PC-3 (cell line): ENCODE measurements at regions not wholly inside any gene's neighbourhood (a gene's known extent, or its start where the extent isn't known, plus 50 kb on each side); places are given as distances from the start of the nearest gene placed in this dataset.

Experiments
- ATAC-seq: fragments of 200-7000 bp; cut with Tn5 transposase; 2 replicates; pipeline ENCODE4 v1.9.1; 2020; ENCODE audit warnings: mild to moderate bottlenecking, moderate library complexity
- BruUV-seq: library from RNA; stranded (reverse); fragments of 400-500 nt; replicated peaks from 2 replicates; lab custom pipeline; 2021; lab: Mats Ljungman, UMichigan
- CTCF ChIA-PET: fragments of 300-600 bp; sonication (Branson Sonifier 250); formaldehyde crosslinking; loops from one replicate; lab custom pipeline; 2022; ENCODE audit warnings: antibody characterized with exemption; lab: Charles Lee
- POLR2A ChIA-PET: fragments of 300-600 bp; sonication (Branson Sonifier 250); formaldehyde crosslinking; loops from one replicate; lab custom pipeline; 2022; ENCODE audit warnings: antibody characterized with exemption; ENCODE audit not compliant: unreplicated experiment; lab: Charles Lee
- DNase-seq: peaks from one replicate; pipeline ENCODE4 v3.0.0-alpha.2; 2015
- H2AFZ ChIP-seq: fragments of 300-600 bp; sonication (generic); 2 replicates; pipeline ENCODE4 v1.6.0; 2016; ENCODE audit warnings: antibody characterized with exemption, low read length
- H3F3A ChIP-seq: fragments of 300-600 bp; sonication (generic); one replicate; pipeline ENCODE4 v1.6.0; 2017; ENCODE audit warnings: antibody characterized with exemption, low read length, control low read depth, mild to moderate bottlenecking; ENCODE audit not compliant: unreplicated experiment
- H3K27ac ChIP-seq: fragments of 300-600 bp; sonication (generic); 2 replicates; pipeline ENCODE4 v1.5.1; 2016; ENCODE audit warnings: mild to moderate bottlenecking, low read length
- H3K27me3 ChIP-seq: fragments of 300-600 bp; sonication (generic); 2 replicates; pipeline ENCODE4 v1.6.1; 2016; ENCODE audit warnings: low read length, mixed read lengths
- H3K36me3 ChIP-seq: fragments of 300-600 bp; sonication (generic); 2 replicates; pipeline ENCODE4 v1.6.1; 2016; ENCODE audit warnings: low read depth, mixed run types, low read length, mixed read lengths
- H3K4me1 ChIP-seq: fragments of 300-600 bp; sonication (generic); 2 replicates; pipeline ENCODE4 v1.5.1; 2016; ENCODE audit warnings: low read length; ENCODE audit not compliant: insufficient read depth
- H3K4me2 ChIP-seq: fragments of 300-600 bp; sonication (generic); 2 replicates; pipeline ENCODE4 v1.6.0; 2016; ENCODE audit warnings: low read length
- H3K4me3 ChIP-seq: fragments of 300-600 bp; sonication (generic); 2 replicates; pipeline ENCODE4 v1.5.1; 2016; ENCODE audit warnings: mild to moderate bottlenecking, low read length, mixed read lengths
- H3K79me2 ChIP-seq: fragments of 300-600 bp; sonication (generic); 2 replicates; pipeline ENCODE4 v1.6.1; 2017; ENCODE audit warnings: low read length, mixed read lengths
- H3K9ac ChIP-seq: fragments of 300-600 bp; sonication (generic); 2 replicates; pipeline ENCODE4 v1.6.0; 2016; ENCODE audit warnings: mild to moderate bottlenecking, low read length
- H3K9me2 ChIP-seq: fragments of 300-600 bp; sonication (generic); replicated peaks from 2 replicates; pipeline ENCODE4 v1.6.1; 2016; ENCODE audit warnings: mixed run types, low read length, mixed read lengths
- H3K9me3 ChIP-seq: fragments of 300-600 bp; sonication (generic); 2 replicates; pipeline ENCODE4 v1.6.1; 2016; ENCODE audit warnings: low read length, mixed read lengths
- H4K20me1 ChIP-seq: fragments of 300-600 bp; sonication (generic); 2 replicates; pipeline ENCODE4 v1.6.1; 2016; ENCODE audit warnings: low read length, mixed read lengths
- EZH2 ChIP-seq: fragments of 300-600 bp; sonication (generic); IDR thresholded peaks from one replicate; pipeline ENCODE4 v1.6.1; 2017; ENCODE audit warnings: antibody characterized with exemption, mild to moderate bottlenecking, low read length; ENCODE audit not compliant: unreplicated experiment
- EZH2phosphoT487 ChIP-seq: fragments of 300-600 bp; sonication (generic); IDR thresholded peaks from 2 replicates; pipeline ENCODE4 v1.6.1; 2018; ENCODE audit warnings: mild to moderate bottlenecking, antibody characterized with exemption, low read length, borderline replicate concordance
- intact Hi-C: fragments of 100-400 bp; cut with micrococcal nuclease; formaldehyde crosslinking; loops from 2 replicates; pipeline ENCODE4 v1.9.0; 2023
- TF ChIP-seq, protein P1 (sequence below): fragments of 300-600 bp; sonication (generic); conservative IDR thresholded peaks from 2 replicates; pipeline ENCODE4 v1.5.1; 2017; ENCODE audit warnings: antibody characterized with exemption, low read depth, mild to moderate bottlenecking, low read length

DNA sequence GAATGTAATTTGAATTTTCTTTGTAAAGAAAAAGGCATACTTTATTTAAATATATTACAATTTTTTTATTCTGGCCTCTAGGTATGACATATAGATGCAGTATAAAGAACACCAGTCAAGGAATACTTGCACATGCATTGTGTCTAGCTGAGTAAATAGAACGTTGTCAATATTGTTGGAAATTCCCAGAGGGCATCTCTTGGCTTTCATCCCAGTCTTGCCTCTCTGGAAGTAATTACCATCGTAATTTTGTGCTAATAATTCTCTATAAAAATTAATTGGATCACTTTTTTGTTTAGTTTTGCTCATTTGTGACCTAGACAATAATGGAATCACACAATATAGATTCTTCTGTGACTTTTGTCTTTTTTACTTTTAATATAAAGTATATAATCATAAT is 1052.3 kb upstream of the CELF2 start:
- H3K27me3 ChIP-seq: no peaks in the 10 kb centered on the region
- no peak overlapping the region for H3K9ac ChIP-seq
- H3K27ac ChIP-seq: no peak overlapping the region
- ChIA-PET POLR2A (no interaction called here), CTCF (no interaction called here)
- no peak overlapping the region for H2AFZ ChIP-seq
- intact Hi-C loops: no loop called here
- H3K79me2 ChIP-seq: no peaks in the 10 kb centered on the region
- no peaks in the 10 kb centered on the region for H3K36me3 ChIP-seq
- H3F3A ChIP-seq: no peaks in the 10 kb centered on the region
- H4K20me1 ChIP-seq: no peaks in the 10 kb centered on the region
- no peaks in the 10 kb centered on the region for H3K9me2 ChIP-seq
- no peaks in the 10 kb centered on the region for H3K9me3 ChIP-seq
- H3K4me2 ChIP-seq: no peak overlapping the region
- H3K4me1 ChIP-seq: no peaks in the 10 kb centered on the region
- TF ChIP-seq, protein P1, sequence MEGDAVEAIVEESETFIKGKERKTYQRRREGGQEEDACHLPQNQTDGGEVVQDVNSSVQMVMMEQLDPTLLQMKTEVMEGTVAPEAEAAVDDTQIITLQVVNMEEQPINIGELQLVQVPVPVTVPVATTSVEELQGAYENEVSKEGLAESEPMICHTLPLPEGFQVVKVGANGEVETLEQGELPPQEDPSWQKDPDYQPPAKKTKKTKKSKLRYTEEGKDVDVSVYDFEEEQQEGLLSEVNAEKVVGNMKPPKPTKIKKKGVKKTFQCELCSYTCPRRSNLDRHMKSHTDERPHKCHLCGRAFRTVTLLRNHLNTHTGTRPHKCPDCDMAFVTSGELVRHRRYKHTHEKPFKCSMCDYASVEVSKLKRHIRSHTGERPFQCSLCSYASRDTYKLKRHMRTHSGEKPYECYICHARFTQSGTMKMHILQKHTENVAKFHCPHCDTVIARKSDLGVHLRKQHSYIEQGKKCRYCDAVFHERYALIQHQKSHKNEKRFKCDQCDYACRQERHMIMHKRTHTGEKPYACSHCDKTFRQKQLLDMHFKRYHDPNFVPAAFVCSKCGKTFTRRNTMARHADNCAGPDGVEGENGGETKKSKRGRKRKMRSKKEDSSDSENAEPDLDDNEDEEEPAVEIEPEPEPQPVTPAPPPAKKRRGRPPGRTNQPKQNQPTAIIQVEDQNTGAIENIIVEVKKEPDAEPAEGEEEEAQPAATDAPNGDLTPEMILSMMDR: no peak
- TF ChIP-seq EZH2phosphoT487: no peak
- TF ChIP-seq EZH2: no peak
- H3K4me3 ChIP-seq: no peak overlapping the region
- ATAC-seq (no peak), DNase-seq (no peak)
- no TSS peak for BruUV-seq

DNA sequence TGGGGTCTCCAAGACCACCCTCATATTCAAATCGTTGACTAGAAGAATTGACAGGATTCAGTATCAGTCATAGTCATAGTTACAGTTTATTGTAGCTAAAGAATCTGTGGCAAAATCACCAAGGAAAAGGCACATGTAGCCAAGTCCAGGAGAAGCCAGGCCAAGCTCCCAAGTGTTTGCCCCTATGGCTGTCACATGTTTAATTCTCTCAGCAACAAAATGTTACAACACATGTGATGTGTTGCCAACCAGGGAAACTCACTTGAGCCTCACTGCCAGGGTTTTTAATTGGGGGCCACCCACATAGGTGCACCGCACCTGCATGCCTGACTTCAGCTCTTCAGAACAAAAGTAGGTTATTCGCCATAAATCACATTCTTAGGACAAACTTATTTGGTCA is 1030.9 kb upstream of the CELF2 start:
- H4K20me1 ChIP-seq: no peaks in the 10 kb centered on the region
- no peaks in the 10 kb centered on the region for H3K79me2 ChIP-seq
- H3K36me3 ChIP-seq: no peaks in the 10 kb centered on the region
- no peak overlapping the region for H2AFZ ChIP-seq
- no peak overlapping the region for H3K27ac ChIP-seq
- H3K9ac ChIP-seq: no peak overlapping the region
- no peak overlapping the region for H3K4me3 ChIP-seq
- intact Hi-C loops: no loop called here
- BruUV-seq: no TSS peak
- POLR2A ChIA-PET: no interaction called here
- CTCF ChIA-PET: no interaction called here
- no peaks in the 10 kb centered on the region for H3F3A ChIP-seq
- TF ChIP-seq EZH2: no peak
- no peak for TF ChIP-seq EZH2phosphoT487
- TF ChIP-seq, protein P1: no peak
- no peaks in the 10 kb centered on the region for H3K9me2 ChIP-seq
- H3K9me3 ChIP-seq: no peaks in the 10 kb centered on the region
- H3K4me1 ChIP-seq: no peaks in the 10 kb centered on the region
- no peak overlapping the region for H3K4me2 ChIP-seq
- no peak for ATAC-seq
- no peaks in the 10 kb centered on the region for H3K27me3 ChIP-seq
- DNase-seq: no peak

DNA sequence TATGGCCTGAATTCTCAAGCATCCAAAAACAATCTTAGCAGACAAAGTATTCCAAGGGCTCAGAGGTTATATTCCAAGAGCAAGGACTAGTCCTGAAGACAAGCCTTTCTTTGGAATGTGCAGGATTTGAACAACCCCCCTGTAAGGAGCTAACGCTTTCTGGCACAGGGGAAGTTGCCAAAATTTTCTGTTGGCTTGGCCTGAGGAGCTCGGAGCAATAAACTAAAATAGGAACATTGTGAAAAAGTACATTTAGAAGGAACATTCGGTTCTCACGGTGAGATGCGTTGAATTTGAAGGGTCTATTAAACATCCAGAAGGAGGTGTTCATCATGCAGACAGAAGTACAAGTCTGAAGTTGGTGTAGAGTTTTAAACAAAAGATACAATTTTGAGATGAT is 1030.5 kb upstream of the CELF2 start:
- Histone ChIP-seq H3K9me2 (no peaks in the 10 kb centered on the region), H4K20me1 (no peaks in the 10 kb centered on the region), H3K27ac (no peak overlapping the region), H3K36me3 (no peaks in the 10 kb centered on the region), H3K9me3 (no peaks in the 10 kb centered on the region), H2AFZ (no peak overlapping the region), H3K79me2 (no peaks in the 10 kb centered on the region), H3K4me1 (no peaks in the 10 kb centered on the region), H3K4me3 (no peak overlapping the region), H3K27me3 (no peaks in the 10 kb centered on the region), H3F3A (no peaks in the 10 kb centered on the region), H3K9ac (no peak overlapping the region), H3K4me2 (no peak overlapping the region)
- TF ChIP-seq, protein P1: no peak
- TF ChIP-seq EZH2phosphoT487 (no peak), EZH2 (no peak)
- ATAC-seq (no peak), DNase-seq (no peak)
- ChIA-PET POLR2A (no interaction called here), CTCF (no interaction called here)
- BruUV-seq: no TSS peak
- intact Hi-C loops: no loop called here
